H9 (cell line): ENCODE measurements at regions not wholly inside any gene's neighbourhood (a gene's known extent, or its start where the extent isn't known, plus 50 kb on each side); places are given as distances from the start of the nearest gene placed in this dataset.

ENCODE experiments used
- DNase-seq: peaks from one replicate; pipeline ENCODE4 v3.0.0-alpha.2; 2017
- H2AFZ ChIP-seq: one replicate; pipeline ENCODE4 v1.6.1; 2013; ENCODE audit warnings: mild to moderate bottlenecking, low read length, control low read depth, moderate library complexity
- H2AK5ac ChIP-seq: 2 replicates; pipeline ENCODE4 v1.6.1; 2013; ENCODE audit warnings: low read length, control low read depth, mixed read lengths; ENCODE audit not compliant: insufficient read length
- H2BK120ac ChIP-seq: one replicate; pipeline ENCODE4 v1.6.1; 2013; ENCODE audit warnings: low read depth, mild to moderate bottlenecking, low read length, control low read depth, inconsistent platforms; ENCODE audit not compliant: poor library complexity, severe bottlenecking
- H2BK12ac ChIP-seq: 2 replicates; pipeline ENCODE4 v1.6.1; 2013; ENCODE audit warnings: low read length, control low read depth, mixed read lengths, low read depth; ENCODE audit not compliant: insufficient read length
- H2BK15ac ChIP-seq: 2 replicates; pipeline ENCODE4 v1.6.1; 2013; ENCODE audit warnings: low read depth, low read length, control low read depth
- H2BK20ac ChIP-seq: one replicate; pipeline ENCODE4 v1.6.1; 2013; ENCODE audit warnings: low read depth, mild to moderate bottlenecking, low read length, control low read depth, inconsistent platforms; ENCODE audit not compliant: poor library complexity, severe bottlenecking
- H2BK5ac ChIP-seq: 2 replicates; pipeline ENCODE4 v1.6.1; 2013; ENCODE audit warnings: low read length, control low read depth, mixed read lengths; ENCODE audit not compliant: insufficient read length
- H3K14ac ChIP-seq: 2 replicates; pipeline ENCODE4 v1.6.1; 2013; ENCODE audit warnings: low read length, control low read depth; ENCODE audit not compliant: insufficient read depth
- H3K18ac ChIP-seq: 2 replicates; pipeline ENCODE4 v1.6.1; 2013; ENCODE audit warnings: low read depth, mild to moderate bottlenecking, mixed read lengths, low read length, control low read depth; ENCODE audit not compliant: insufficient read length
- H3K23ac ChIP-seq: 2 replicates; pipeline ENCODE4 v1.6.1; 2013; ENCODE audit warnings: low read length, control low read depth, mixed read lengths, low read depth; ENCODE audit not compliant: insufficient read length
- H3K23me2 ChIP-seq: 2 replicates; pipeline ENCODE4 v1.6.1; 2013; ENCODE audit warnings: low read depth, mild to moderate bottlenecking, mixed read lengths, low read length, control low read depth; ENCODE audit not compliant: insufficient read length, poor library complexity, severe bottlenecking
- H3K27ac ChIP-seq: 2 replicates; pipeline ENCODE4 v1.5.1; 2013; ENCODE audit warnings: low read length, control low read depth, mixed read lengths, low read depth; ENCODE audit not compliant: insufficient read length
- H3K27me3 ChIP-seq: 2 replicates; pipeline ENCODE4 v1.6.1; 2013; ENCODE audit warnings: low read length, control low read depth, inconsistent platforms; ENCODE audit not compliant: insufficient read depth
- H3K4ac ChIP-seq: 2 replicates; pipeline ENCODE4 v1.6.1; 2013; ENCODE audit warnings: low read depth, mild to moderate bottlenecking, control low read depth, inconsistent platforms, low read length, moderate library complexity
- H3K4me1 ChIP-seq: 2 replicates; pipeline ENCODE4 v1.6.1; 2013; ENCODE audit warnings: low read length, control low read depth, inconsistent platforms; ENCODE audit not compliant: insufficient read depth
- H3K4me2 ChIP-seq: 2 replicates; pipeline ENCODE4 v1.6.1; 2013; ENCODE audit warnings: low read length, control low read depth, mixed read lengths; ENCODE audit not compliant: insufficient read length, insufficient read depth
- H3K56ac ChIP-seq: 2 replicates; pipeline ENCODE4 v1.6.1; 2013; ENCODE audit warnings: low read depth, mild to moderate bottlenecking, mixed read lengths, low read length, control low read depth; ENCODE audit not compliant: insufficient read length
- H3K79me1 ChIP-seq: 2 replicates; pipeline ENCODE4 v1.6.1; 2013; ENCODE audit warnings: low read depth, mild to moderate bottlenecking, moderate library complexity, low read length, control low read depth, inconsistent platforms; ENCODE audit not compliant: insufficient read depth, poor library complexity, severe bottlenecking
- H3K79me2 ChIP-seq: 2 replicates; pipeline ENCODE4 v1.6.1; 2013; ENCODE audit warnings: low read length, control low read depth, inconsistent platforms; ENCODE audit not compliant: insufficient read depth
- H3K9ac ChIP-seq: 2 replicates; pipeline ENCODE4 v1.6.1; 2013; ENCODE audit warnings: low read length, control low read depth, mixed read lengths; ENCODE audit not compliant: insufficient read length; ENCODE audit errors: extremely low read depth
- H3K9me3 ChIP-seq: one replicate; pipeline ENCODE4 v1.6.1; 2013; ENCODE audit warnings: low read depth, low read length, inconsistent platforms; ENCODE audit not compliant: control insufficient read depth
- H3T11ph ChIP-seq: one replicate; pipeline ENCODE4 v1.6.1; 2013; ENCODE audit warnings: mild to moderate bottlenecking, low read length, control low read depth, inconsistent platforms
- H4K20me1 ChIP-seq: one replicate; pipeline ENCODE4 v1.6.1; 2013; ENCODE audit not compliant: control insufficient read depth, insufficient read length, insufficient read depth
- H4K5ac ChIP-seq: 2 replicates; pipeline ENCODE4 v1.6.1; 2013; ENCODE audit warnings: low read depth, mild to moderate bottlenecking, mixed read lengths, low read length, control low read depth; ENCODE audit not compliant: insufficient read length
- H4K8ac ChIP-seq: replicated peaks from 2 replicates; pipeline ENCODE4 v1.6.1; 2013; ENCODE audit warnings: low read length, control low read depth, mixed read lengths, low read depth; ENCODE audit not compliant: insufficient read length
- H4K91ac ChIP-seq: 2 replicates; pipeline ENCODE4 v1.6.1; 2013; ENCODE audit warnings: low read depth, mild to moderate bottlenecking, moderate library complexity, mixed read lengths, low read length, control low read depth; ENCODE audit not compliant: insufficient read length
- H3K27ac Mint-ChIP-seq, 3 experiments: 2 replicates in 2 of 3; 3 replicates in 1 of 3; pipeline ENCODE4 v1.8.0; 2020 to 2021; ENCODE audit warnings: mixed read lengths in 3 of 3, mild to moderate bottlenecking in 1 of 3, moderate library complexity in 1 of 3
- H3K27me3 Mint-ChIP-seq: 2 replicates; pipeline ENCODE4 v1.8.0; 2021; ENCODE audit warnings: low read depth, mild to moderate bottlenecking, moderate library complexity, mixed read lengths
- H3K36me3 Mint-ChIP-seq, 3 experiments: 2 replicates in 2 of 3; 3 replicates in 1 of 3; pipeline ENCODE4 v1.8.0; 2020 to 2021; ENCODE audit warnings: low read depth in 3 of 3, mixed read lengths in 3 of 3; ENCODE audit not compliant: insufficient read depth in 1 of 3
- H3K4me1 Mint-ChIP-seq, 2 experiments: 2 replicates each; pipeline ENCODE4 v1.8.0; 2020; ENCODE audit warnings: mixed read lengths in 2 of 2
- H3K4me3 Mint-ChIP-seq, 2 experiments: 2 replicates in 1 of 2; 3 replicates in 1 of 2; pipeline ENCODE4 v1.8.0; 2020 to 2021; ENCODE audit warnings: mild to moderate bottlenecking in 2 of 2, mixed read lengths in 2 of 2, moderate library complexity in 1 of 2
- H3K9me3 Mint-ChIP-seq, 2 experiments: 2 replicates in 1 of 2; 3 replicates in 1 of 2; pipeline ENCODE4 v1.8.0; 2020; ENCODE audit warnings: mild to moderate bottlenecking in 2 of 2, mixed read lengths in 2 of 2, moderate library complexity in 1 of 2
- WGBS: extraction: QIAGEN DNeasy Blood & Tissue Kit; methylation state at CpG from one replicate; pipeline ENCODE4 v1.1.7; 2013; ENCODE audit warnings: missing lambda C conversion rate, low lambda C conversion rate, mixed read lengths; ENCODE audit not compliant: insufficient read length; ENCODE audit errors: extremely low coverage; 5-methylcytosine and 5-hydroxymethylcytosine counted together
- TF ChIP-seq, protein P1 (sequence below): fragments of 200-600 bp; sonication (generic); conservative IDR thresholded peaks from 3 replicates; pipeline ENCODE4 v1.8.0; 2021; ENCODE audit warnings: antibody characterized with exemption, mild to moderate bottlenecking

DNA sequence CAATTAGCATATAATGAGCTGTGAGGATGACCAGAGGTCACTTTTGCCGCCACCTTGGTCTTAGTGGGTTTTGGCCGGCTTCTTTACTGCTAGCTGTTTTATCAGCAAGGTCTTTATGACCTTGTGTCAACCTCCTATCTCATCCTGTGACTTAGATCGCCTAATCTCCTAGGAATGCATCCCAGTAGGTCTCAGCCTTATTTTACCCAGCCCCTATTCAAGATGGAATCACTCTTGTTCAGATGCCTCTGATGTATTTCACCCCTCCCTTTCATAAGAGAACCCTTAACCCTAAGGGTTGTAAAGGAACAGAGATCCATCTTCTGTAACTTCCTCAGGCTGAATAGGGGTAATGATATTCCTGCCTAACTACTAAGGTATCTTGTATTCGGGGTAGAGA is 58.9 kb upstream of the PALMD start:
- Mint-ChIP-seq H3K36me3 (no peaks in the 10 kb centered on the region), H3K4me1 (peaks cover 2 to 6% of the 10 kb centered on the region in 2 experiments), H3K27ac (no peak overlapping the region), H3K27me3 (no peaks in the 10 kb centered on the region; the same call in 1 of the 2 replicates), H3K4me3 (no peak overlapping the region), H3K9me3 (no peaks in the 10 kb centered on the region)
- Histone ChIP-seq H2BK15ac (no peak overlapping the region), H3K18ac (no peak overlapping the region), H2BK20ac (no peak overlapping the region), H4K91ac (no peak overlapping the region), H2BK12ac (no peak overlapping the region), H2BK5ac (no peak overlapping the region), H2BK120ac (no peak overlapping the region), H3K9ac (no peak overlapping the region), H3T11ph (no peak overlapping the region), H3K23me2 (no peaks in the 10 kb centered on the region), H3K4me1 (no peaks in the 10 kb centered on the region), H2AFZ (no peak overlapping the region), H4K8ac (no peak overlapping the region), H3K27me3 (no peaks in the 10 kb centered on the region), H2AK5ac (no peak overlapping the region), H3K9me3 (no peaks in the 10 kb centered on the region), H3K14ac (no peak overlapping the region), H3K79me2 (no peaks in the 10 kb centered on the region), H3K56ac (no peak overlapping the region), H3K23ac (no peak overlapping the region), H3K4ac (no peak overlapping the region), H4K20me1 (no peaks in the 10 kb centered on the region), H3K27ac (no peak overlapping the region), H4K5ac (no peak overlapping the region), H3K4me2 (no peak overlapping the region), H3K79me1 (no peaks in the 10 kb centered on the region)
- TF ChIP-seq, protein P1, sequence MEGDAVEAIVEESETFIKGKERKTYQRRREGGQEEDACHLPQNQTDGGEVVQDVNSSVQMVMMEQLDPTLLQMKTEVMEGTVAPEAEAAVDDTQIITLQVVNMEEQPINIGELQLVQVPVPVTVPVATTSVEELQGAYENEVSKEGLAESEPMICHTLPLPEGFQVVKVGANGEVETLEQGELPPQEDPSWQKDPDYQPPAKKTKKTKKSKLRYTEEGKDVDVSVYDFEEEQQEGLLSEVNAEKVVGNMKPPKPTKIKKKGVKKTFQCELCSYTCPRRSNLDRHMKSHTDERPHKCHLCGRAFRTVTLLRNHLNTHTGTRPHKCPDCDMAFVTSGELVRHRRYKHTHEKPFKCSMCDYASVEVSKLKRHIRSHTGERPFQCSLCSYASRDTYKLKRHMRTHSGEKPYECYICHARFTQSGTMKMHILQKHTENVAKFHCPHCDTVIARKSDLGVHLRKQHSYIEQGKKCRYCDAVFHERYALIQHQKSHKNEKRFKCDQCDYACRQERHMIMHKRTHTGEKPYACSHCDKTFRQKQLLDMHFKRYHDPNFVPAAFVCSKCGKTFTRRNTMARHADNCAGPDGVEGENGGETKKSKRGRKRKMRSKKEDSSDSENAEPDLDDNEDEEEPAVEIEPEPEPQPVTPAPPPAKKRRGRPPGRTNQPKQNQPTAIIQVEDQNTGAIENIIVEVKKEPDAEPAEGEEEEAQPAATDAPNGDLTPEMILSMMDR, result no peak
- DNase-seq, result no peak
- WGBS, result no CpG with 5 or more reads among the region's 4 CpGs
